ENCODE measurements at regions not wholly inside any gene's neighbourhood (a gene's known extent, or its start where the extent isn't known, plus 50 kb on each side); places are given as distances from the start of the nearest gene placed in this dataset.

DNA sequence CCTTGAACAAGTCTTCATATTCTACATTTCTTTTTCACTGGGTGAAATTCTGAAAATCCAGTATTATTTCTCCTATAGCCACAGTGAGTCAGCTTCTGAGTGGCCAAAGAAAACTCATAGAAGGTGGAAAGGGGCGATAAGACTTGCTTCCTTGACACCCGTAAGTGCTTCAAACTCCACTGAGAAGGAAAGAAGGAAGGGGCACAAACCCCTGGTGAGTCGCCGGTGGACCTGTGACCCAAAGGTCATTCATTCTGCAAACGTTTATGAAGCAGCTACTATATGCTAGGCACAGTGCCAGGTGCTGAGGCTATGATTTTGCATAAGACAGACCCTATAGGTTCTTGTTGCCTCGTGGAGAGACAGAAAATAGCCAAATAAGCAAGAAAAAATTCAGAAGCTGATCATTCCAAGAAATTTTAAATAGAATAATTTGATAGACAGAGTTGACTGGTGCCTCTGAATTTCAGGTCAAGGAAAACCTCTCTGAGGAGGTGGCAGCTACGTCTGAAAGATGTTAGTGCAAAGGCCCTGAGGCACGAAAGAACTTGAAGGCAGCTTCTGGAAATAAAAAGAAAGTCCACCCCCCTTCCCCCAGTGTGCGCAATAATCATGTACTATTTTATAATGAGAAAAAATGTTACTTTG, 118.2 kb downstream of the CD24 start:
- H3K4me3 ChIP-seq (replicated peaks in 1 of 2; ENCODE audit: low read depth in 2 of 2, low read length in 2 of 2) = no peak overlapping the region
- no peak for TF ChIP-seq CTCF (IDR thresholded peaks at IDR 0.05; ENCODE audit: low read depth, low read length)
- DNase-seq (ENCODE audit: low read depth in 2 of 2) = no peak

DNA sequence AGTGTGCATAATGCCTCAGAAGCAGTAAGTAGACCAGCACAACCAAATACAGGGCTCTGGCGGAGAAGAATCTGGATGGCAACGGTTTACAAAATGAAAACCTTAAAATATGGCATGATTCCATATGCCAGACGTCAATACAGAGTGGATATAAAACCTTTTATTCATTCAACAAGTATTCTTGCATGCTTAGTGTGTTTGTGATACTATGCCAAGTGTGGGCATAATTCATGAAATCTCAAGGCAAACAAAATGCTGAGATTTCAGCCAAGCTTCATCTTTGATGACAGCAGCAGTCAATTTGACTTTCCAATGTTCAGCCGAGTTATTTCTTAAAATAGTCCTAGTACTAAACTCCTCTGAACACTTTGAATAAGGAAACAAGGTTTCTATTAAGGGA, 119.4 kb downstream of the CD24 start:
- TF ChIP-seq CTCF (IDR thresholded peaks at IDR 0.05; ENCODE audit: low read depth, low read length) = no peak

GRCh38 chr6:106849676-106850332, 124.7 kb downstream of the CD24 start:
- TF ChIP-seq CTCF (IDR thresholded peaks at IDR 0.05; ENCODE audit: low read depth, low read length) = no peak
- H3K4me3 ChIP-seq (replicated peaks in 1 of 2; ENCODE audit: low read depth in 2 of 2, low read length in 2 of 2) = no peak overlapping the region
- DNase-seq (ENCODE audit: low read depth in 2 of 2) = no peak

More for the DNA sequence above, 119.4 kb downstream of the CD24 start:
- DNase-seq (ENCODE audit: low read depth in 2 of 2) = no peak
- H3K4me3 ChIP-seq (replicated peaks in 1 of 2; ENCODE audit: low read depth in 2 of 2, low read length in 2 of 2) = no peak overlapping the region

DNA sequence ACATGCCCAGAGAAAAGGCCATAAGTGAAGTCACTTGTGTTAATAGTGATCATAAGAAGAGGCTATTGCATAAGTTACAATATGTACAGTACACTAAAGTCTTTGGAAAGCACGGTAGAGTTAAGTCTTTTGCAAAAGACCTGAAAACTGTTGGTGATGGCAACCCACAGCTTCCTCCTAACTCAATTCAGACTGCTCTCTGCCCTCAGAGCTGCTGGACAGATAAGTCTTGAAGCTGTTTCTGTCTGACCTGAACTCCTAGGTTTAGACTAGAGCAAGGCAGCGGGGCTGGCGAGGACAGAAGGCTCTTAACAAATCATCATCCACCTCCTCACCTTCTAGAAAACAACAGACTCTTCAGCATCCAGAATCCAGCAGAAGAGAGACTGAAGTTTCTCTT, 125.4 kb downstream of the CD24 start:
- DNase-seq (ENCODE audit: low read depth in 2 of 2) = no peak
- no peak overlapping the region for H3K4me3 ChIP-seq (replicated peaks in 1 of 2; ENCODE audit: low read depth in 2 of 2, low read length in 2 of 2)
- TF ChIP-seq CTCF (IDR thresholded peaks at IDR 0.05; ENCODE audit: low read depth, low read length) = no peak

- no peak overlapping the region for H3K4me3 ChIP-seq (replicated peaks in 1 of 2; ENCODE audit: low read depth in 2 of 2, low read length in 2 of 2)
- no peak for TF ChIP-seq CTCF (IDR thresholded peaks at IDR 0.05; ENCODE audit: low read depth, low read length)
- DNase-seq (ENCODE audit: low read depth in 2 of 2) = no peak
Measured at GRCh38 chr6:106847116-106847515, 127.4 kb downstream of the CD24 start.

DNA sequence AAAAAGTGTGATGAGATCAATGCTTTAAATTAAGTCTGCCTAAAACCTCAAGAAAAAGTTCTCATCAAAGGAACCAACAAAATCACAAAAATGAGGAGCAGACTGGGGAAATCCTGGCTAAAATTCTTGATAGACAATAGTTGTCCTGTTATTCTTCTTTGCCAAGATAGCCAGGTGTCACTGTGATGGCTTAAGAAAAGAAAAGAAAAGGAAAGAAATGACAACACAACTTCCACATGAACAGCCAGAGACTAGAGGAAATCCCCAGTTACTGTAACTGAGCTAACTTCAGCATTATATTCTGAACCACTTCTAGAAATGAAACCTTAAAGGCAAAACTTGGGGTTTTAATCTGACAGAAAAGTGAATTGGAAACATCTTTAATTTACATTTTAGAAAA, 129.6 kb downstream of the CD24 start:
- H3K4me3 ChIP-seq (replicated peaks in 1 of 2; ENCODE audit: low read depth in 2 of 2, low read length in 2 of 2) = no peak overlapping the region
- TF ChIP-seq CTCF (IDR thresholded peaks at IDR 0.05; ENCODE audit: low read depth, low read length) = no peak
- DNase-seq (ENCODE audit: low read depth in 2 of 2) = no peak

All from cardiac fibroblast (primary cell).